GM21360 (cell line): ENCODE measurements at regions not wholly inside any gene's neighbourhood (a gene's known extent, or its start where the extent isn't known, plus 50 kb on each side); places are given as distances from the start of the nearest gene placed in this dataset.
"Not testable (repeated sequence)": the region's sequence is repeated elsewhere in the genome, so short reads cannot be mapped to it uniquely, and the experiment has no call there.

Experiments used
- ATAC-seq: cut with Tn5 transposase; IDR thresholded peaks from one replicate; pipeline ENCODE4 v1.9.1; 2021; ENCODE audit warnings: mild to moderate bottlenecking, moderate library complexity; ENCODE audit not compliant: unreplicated experiment

- ATAC-seq = no peak
Observed at GRCh38 chr5:158049459-158049858, 190.5 kb upstream of the CLINT1 start.

- ATAC-seq = no peak
Observed at GRCh38 chr5:158045696-158046095, 186.8 kb upstream of the CLINT1 start.

- peak; percentile 74 for ATAC-seq
Observed at GRCh38 chr5:158039911-158040347, 181.0 kb upstream of the CLINT1 start.

- no peak for ATAC-seq
Observed at GRCh38 chr5:158039441-158039840, 180.5 kb upstream of the CLINT1 start.

GRCh38 chr5:158036983-158037595 lies 178.1 kb upstream of the CLINT1 start:
- ATAC-seq = not testable (repeated sequence)

GRCh38 chr5:158034586-158034985 lies 175.6 kb upstream of the CLINT1 start:
- not testable (repeated sequence) for ATAC-seq

GRCh38 chr5:158033724-158034123 lies 174.8 kb upstream of the CLINT1 start:
- no peak for ATAC-seq

- ATAC-seq = no peak
Observed at GRCh38 chr5:158033076-158033475, 174.1 kb upstream of the CLINT1 start.

GRCh38 chr5:158032246-158032645 lies 173.3 kb upstream of the CLINT1 start:
- ATAC-seq = no peak

GRCh38 chr5:158027806-158028775 lies 169.1 kb upstream of the CLINT1 start:
- no peak for ATAC-seq

- ATAC-seq = no peak
Observed at GRCh38 chr5:158026304-158027031, 167.5 kb upstream of the CLINT1 start.

- ATAC-seq = no peak
Observed at GRCh38 chr5:158023266-158023665, 164.3 kb upstream of the CLINT1 start.

- no peak for ATAC-seq
Observed at GRCh38 chr5:158022837-158023236, 163.9 kb upstream of the CLINT1 start.

- ATAC-seq = no peak
Observed at GRCh38 chr5:158022393-158022792, 163.4 kb upstream of the CLINT1 start.

GRCh38 chr5:158020555-158021418 lies 161.8 kb upstream of the CLINT1 start:
- no peak for ATAC-seq

- no peak for ATAC-seq
Observed at GRCh38 chr5:158017469-158017868, 158.5 kb upstream of the CLINT1 start.

- no peak for ATAC-seq
Observed at GRCh38 chr5:158014372-158014771, 155.4 kb upstream of the CLINT1 start.

GRCh38 chr5:158013939-158014338 lies 155.0 kb upstream of the CLINT1 start:
- ATAC-seq = no peak

GRCh38 chr5:158013303-158013702 lies 154.4 kb upstream of the CLINT1 start:
- no peak for ATAC-seq

GRCh38 chr5:158011422-158011821 lies 152.5 kb upstream of the CLINT1 start:
- ATAC-seq = no peak
